Endothelial cell of umbilical vein (primary cell): ENCODE measurements at regions not wholly inside any gene's neighbourhood (a gene's known extent, or its start where the extent isn't known, plus 50 kb on each side); places are given as distances from the start of the nearest gene placed in this dataset.

Source experiments
- BruUV-seq: library from RNA; stranded (reverse); fragments of 400-500 nt; replicated peaks from 2 replicates; lab custom pipeline; 2021; lab: Mats Ljungman, UMichigan
- CTCF ChIA-PET: fragments of 300-600, 350-600 bp; sonication (Branson Sonifier 250); formaldehyde crosslinking; loops from one replicate; lab custom pipeline; 2021; ENCODE audit warnings: antibody characterized with exemption, inconsistent platforms; lab: Charles Lee
- POLR2A ChIA-PET: fragments of 300-600, 350-600 bp; sonication (Branson Sonifier 250); formaldehyde crosslinking; loops from one replicate; lab custom pipeline; 2021; ENCODE audit warnings: antibody characterized with exemption, inconsistent platforms; lab: Charles Lee
- DNase-seq: peaks from one replicate; pipeline ENCODE4 v3.0.0-alpha.2; 2011; ENCODE audit warnings: low read depth, low spot score
- FAIRE-seq: peaks from 2 replicates; lab custom pipeline; 2011; peaks lifted over from hg19 to GRCh38; lab: Jason Lieb, UNC
- H2AFZ ChIP-seq: 2 replicates; pipeline ENCODE4 v1.6.0; 2012; ENCODE audit warnings: low read depth, low read length, control low read depth, inconsistent platforms
- H3K27ac ChIP-seq: 2 replicates; pipeline ENCODE4 v1.5.1; 2011; ENCODE audit warnings: low read depth, mild to moderate bottlenecking, control low read depth, low read length, moderate library complexity; ENCODE audit not compliant: insufficient read depth
- H3K27me3 ChIP-seq, 2 experiments: 2 replicates each; pipeline versions ENCODE4 v1.6.0 to v1.6.1; 2011; ENCODE audit warnings: low read length in 2 of 2, mixed read lengths in 1 of 2; ENCODE audit not compliant: control insufficient read depth in 2 of 2, insufficient read depth in 2 of 2
- H3K36me3 ChIP-seq, 2 experiments: 2 replicates in 1 of 2; 3 replicates in 1 of 2; pipeline ENCODE4 v1.5.1; 2011; ENCODE audit warnings: low read length in 2 of 2, mild to moderate bottlenecking in 1 of 2, moderate library complexity in 1 of 2; ENCODE audit not compliant: control insufficient read depth in 2 of 2, insufficient read depth in 2 of 2; ENCODE audit errors: extremely low read depth in 1 of 2
- H3K4me1 ChIP-seq: 3 replicates; pipeline ENCODE4 v1.5.1; 2011; ENCODE audit warnings: mild to moderate bottlenecking, low read length; ENCODE audit not compliant: control insufficient read depth, insufficient read depth; ENCODE audit errors: extremely low read depth
- H3K4me2 ChIP-seq: 2 replicates; pipeline ENCODE4 v1.6.1; 2011; ENCODE audit warnings: low read length, control low read depth, mixed read lengths; ENCODE audit not compliant: insufficient read depth
- H3K4me3 ChIP-seq, 3 experiments: fragments of 200-600 bp in 1 of 3; sonication (generic), shearing (Covaris generic) in 1 of 3; replicated peaks in 1 of 3; 2 replicates each; pipeline ENCODE4 v1.5.1; 2011 to 2016; ENCODE audit warnings: control low read depth in 3 of 3, low read length in 3 of 3, mild to moderate bottlenecking in 2 of 3, inconsistent platforms in 1 of 3, low read depth in 1 of 3, moderate library complexity in 1 of 3; ENCODE audit not compliant: insufficient read depth in 1 of 3
- H3K79me2 ChIP-seq: 2 replicates; pipeline ENCODE4 v1.6.0; 2012; ENCODE audit warnings: low read length, inconsistent platforms; ENCODE audit not compliant: control insufficient read depth, insufficient read depth
- H3K9ac ChIP-seq: replicated peaks from 2 replicates; pipeline ENCODE3; 2011; ENCODE audit warnings: low read length, control low read depth; ENCODE audit not compliant: insufficient read depth; ENCODE audit errors: extremely low read depth
- H3K9me1 ChIP-seq: replicated peaks from 3 replicates; pipeline ENCODE4 v1.6.0; 2011; ENCODE audit warnings: mild to moderate bottlenecking, low read length; ENCODE audit not compliant: control insufficient read depth, insufficient read depth; ENCODE audit errors: extremely low read depth
- H3K9me3 ChIP-seq: replicated peaks from 2 replicates; pipeline ENCODE4 v1.5.1; 2012; ENCODE audit warnings: low read length, inconsistent platforms; ENCODE audit not compliant: control insufficient read depth, insufficient read depth
- H4K20me1 ChIP-seq: replicated peaks from 2 replicates; pipeline ENCODE3; 2011; ENCODE audit warnings: mild to moderate bottlenecking, low read length; ENCODE audit not compliant: control insufficient read depth, insufficient read depth; ENCODE audit errors: extremely low read depth
- FOS ChIP-seq: IDR thresholded peaks from 2 replicates; pipeline ENCODE4 v1.6.1; 2011; ENCODE audit warnings: mild to moderate bottlenecking, low read length, moderate library complexity, borderline replicate concordance; ENCODE audit not compliant: insufficient read depth
- GATA2 ChIP-seq: IDR thresholded peaks from 2 replicates; pipeline ENCODE4 v1.7.0; 2011; ENCODE audit warnings: low read depth, mild to moderate bottlenecking, moderate library complexity, mixed read lengths, low read length; ENCODE audit not compliant: insufficient read length, insufficient read depth
- MYC ChIP-seq: IDR thresholded peaks from one replicate; pipeline ENCODE4 v1.6.1; 2011; ENCODE audit warnings: mild to moderate bottlenecking, low read depth, low read length
- POLR2A ChIP-seq: IDR thresholded peaks from 2 replicates; pipeline ENCODE4 v1.6.1; 2012; ENCODE audit warnings: low read depth, mild to moderate bottlenecking, control low read depth, low read length
- POLR2AphosphoS5 ChIP-seq: IDR thresholded peaks from 2 replicates; pipeline ENCODE4 v1.6.1; 2012; ENCODE audit warnings: low read depth, mild to moderate bottlenecking, control low read depth, low read length, moderate library complexity; ENCODE audit not compliant: insufficient read depth
- dilution Hi-C: fragments of 300-500 bp; cut with MboI; formaldehyde crosslinking; loops from one replicate; pipeline ENCODE4 v1.15.0; 2019; ENCODE audit warnings: low sequenced_read_pairs; ENCODE audit not compliant: extremely low pct_ligation_motif_present
- intact Hi-C: fragments of 100-400 bp; cut with micrococcal nuclease; formaldehyde crosslinking; loops from one replicate; pipeline ENCODE4 v1.10.0; 2022
- TF ChIP-seq, protein P1 (sequence below), 2 donors: IDR thresholded peaks; 1 replicate in 1 of 2; 2 replicates in 1 of 2; pipeline ENCODE4 v1.5.1; 2011; ENCODE audit warnings: low read length in 2 of 2, mild to moderate bottlenecking in 2 of 2, moderate library complexity in 2 of 2, control low read depth in 1 of 2, inconsistent platforms in 1 of 2, low read depth in 1 of 2; ENCODE audit not compliant: insufficient read depth in 1 of 2; ENCODE audit errors: extremely low read depth in 1 of 2
- TF ChIP-seq, protein P2 (sequence below): IDR thresholded peaks from 2 replicates; pipeline ENCODE4 v1.6.1; 2011; ENCODE audit not compliant: insufficient read depth, insufficient read length

DNA sequence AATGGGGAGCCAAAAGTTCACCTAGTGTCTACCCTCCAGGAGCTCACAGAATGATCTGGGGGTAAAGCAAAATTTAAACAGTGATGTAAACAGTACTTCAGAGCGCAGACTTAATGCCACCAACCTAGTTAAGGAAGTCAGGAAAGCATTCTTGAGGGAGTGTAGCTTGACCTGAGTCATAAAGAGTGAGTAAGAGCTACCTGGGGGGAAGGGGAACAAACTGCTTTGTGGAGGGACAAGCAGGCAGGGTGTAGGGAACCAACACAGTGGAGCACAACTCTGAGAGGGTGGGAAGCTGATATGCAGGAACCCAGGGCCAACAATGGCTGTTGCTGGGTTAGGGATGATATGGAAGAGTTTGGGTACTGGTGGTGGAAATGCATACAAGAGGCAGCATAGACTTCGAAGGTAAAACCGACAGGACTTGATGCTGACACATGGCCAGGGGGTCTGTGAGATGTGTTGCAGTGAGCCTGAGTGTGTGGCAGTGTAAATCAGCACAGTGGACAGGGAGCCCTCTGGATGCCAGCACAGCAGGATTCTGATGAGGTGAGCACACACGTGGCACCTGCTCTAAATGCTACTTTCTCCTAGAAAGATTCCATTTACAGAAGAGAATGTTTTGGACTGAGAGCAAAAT lies 58.3 kb upstream of the CYP2D6 start:
- POLR2A ChIA-PET, result no interaction called here
- no peaks in the 10 kb centered on the region for H3K36me3 ChIP-seq
- H3K9me3 ChIP-seq, result no peaks in the 10 kb centered on the region
- no peak for TF ChIP-seq POLR2AphosphoS5
- TF ChIP-seq FOS, result peak; percentile 21
- TF ChIP-seq, protein P1, sequence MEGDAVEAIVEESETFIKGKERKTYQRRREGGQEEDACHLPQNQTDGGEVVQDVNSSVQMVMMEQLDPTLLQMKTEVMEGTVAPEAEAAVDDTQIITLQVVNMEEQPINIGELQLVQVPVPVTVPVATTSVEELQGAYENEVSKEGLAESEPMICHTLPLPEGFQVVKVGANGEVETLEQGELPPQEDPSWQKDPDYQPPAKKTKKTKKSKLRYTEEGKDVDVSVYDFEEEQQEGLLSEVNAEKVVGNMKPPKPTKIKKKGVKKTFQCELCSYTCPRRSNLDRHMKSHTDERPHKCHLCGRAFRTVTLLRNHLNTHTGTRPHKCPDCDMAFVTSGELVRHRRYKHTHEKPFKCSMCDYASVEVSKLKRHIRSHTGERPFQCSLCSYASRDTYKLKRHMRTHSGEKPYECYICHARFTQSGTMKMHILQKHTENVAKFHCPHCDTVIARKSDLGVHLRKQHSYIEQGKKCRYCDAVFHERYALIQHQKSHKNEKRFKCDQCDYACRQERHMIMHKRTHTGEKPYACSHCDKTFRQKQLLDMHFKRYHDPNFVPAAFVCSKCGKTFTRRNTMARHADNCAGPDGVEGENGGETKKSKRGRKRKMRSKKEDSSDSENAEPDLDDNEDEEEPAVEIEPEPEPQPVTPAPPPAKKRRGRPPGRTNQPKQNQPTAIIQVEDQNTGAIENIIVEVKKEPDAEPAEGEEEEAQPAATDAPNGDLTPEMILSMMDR (IDR thresholded peaks at IDR 0.05; ENCODE audit: extremely low read depth in 1 of 2, insufficient read depth in 1 of 2, low read depth in 1 of 2, low read length in 2 of 2), result no peak
- TF ChIP-seq GATA2, result no peak
- no peak for TF ChIP-seq POLR2A
- TF ChIP-seq, protein P2, sequence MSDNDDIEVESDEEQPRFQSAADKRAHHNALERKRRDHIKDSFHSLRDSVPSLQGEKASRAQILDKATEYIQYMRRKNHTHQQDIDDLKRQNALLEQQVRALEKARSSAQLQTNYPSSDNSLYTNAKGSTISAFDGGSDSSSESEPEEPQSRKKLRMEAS, result no peak
- TF ChIP-seq MYC, result no peak
- dilution Hi-C loops (no loop called here), intact Hi-C loops (no loop called here)
- peaks cover 14% of the 10 kb centered on the region for H3K79me2 ChIP-seq
- H3K9me1 ChIP-seq, result no peaks in the 10 kb centered on the region
- H3K9ac ChIP-seq, result no peak overlapping the region
- no peaks in the 10 kb centered on the region for H3K27me3 ChIP-seq
- H2AFZ ChIP-seq, result no peak overlapping the region
- peaks cover 3% of the 10 kb centered on the region for H3K4me1 ChIP-seq
- DNase-seq, result no peak
- FAIRE-seq, result no peak
- CTCF ChIA-PET, result interaction anchor here (1.2 kb wide), 1 partner anchor 19 kb away, joined by 5 read pairs; no protein-coding TSS in a partner anchor
- H3K4me3 ChIP-seq, result no peak overlapping the region
- no peak overlapping the region for H3K27ac ChIP-seq
- no TSS peak for BruUV-seq
- H4K20me1 ChIP-seq, result peaks cover 6% of the 10 kb centered on the region
- H3K4me2 ChIP-seq, result no peak overlapping the region
